GM23338 (cell line): ENCODE measurements at regions not wholly inside any gene's neighbourhood (a gene's known extent, or its start where the extent isn't known, plus 50 kb on each side); places are given as distances from the start of the nearest gene placed in this dataset.

ENCODE experiments used
- EZH2 ChIP-seq: fragments of 200-600 bp; sonication (generic); IDR thresholded peaks from one replicate; pipeline ENCODE4 v1.8.0; 2017; ENCODE audit warnings: antibody characterized with exemption, mild to moderate bottlenecking, low read depth; ENCODE audit not compliant: unreplicated experiment
- POLR2AphosphoS5 ChIP-seq: IDR thresholded peaks from 2 replicates; pipeline ENCODE4 v1.6.1; 2016; ENCODE audit warnings: antibody characterized with exemption, low read depth
- STAT1 ChIP-seq: IDR thresholded peaks from one replicate; pipeline ENCODE4 v1.6.1; 2016; ENCODE audit warnings: antibody characterized with exemption; ENCODE audit not compliant: unreplicated experiment
- TF ChIP-seq, protein P1 (sequence below), 2 experiments: fragments of 200-600 bp in 1 of 2; sonication (generic) in 1 of 2; conservative IDR thresholded peaks; 2 replicates each; pipeline versions ENCODE4 v1.5.1 to v1.6.1; 2016 to 2017; ENCODE audit warnings: antibody characterized with exemption in 2 of 2, low read depth in 2 of 2, mild to moderate bottlenecking in 2 of 2, moderate library complexity in 1 of 2
- TF ChIP-seq, protein P2 (sequence below): IDR thresholded peaks from one replicate; pipeline ENCODE4 v1.6.1; 2018; ENCODE audit warnings: antibody characterized with exemption; ENCODE audit not compliant: unreplicated experiment

DNA sequence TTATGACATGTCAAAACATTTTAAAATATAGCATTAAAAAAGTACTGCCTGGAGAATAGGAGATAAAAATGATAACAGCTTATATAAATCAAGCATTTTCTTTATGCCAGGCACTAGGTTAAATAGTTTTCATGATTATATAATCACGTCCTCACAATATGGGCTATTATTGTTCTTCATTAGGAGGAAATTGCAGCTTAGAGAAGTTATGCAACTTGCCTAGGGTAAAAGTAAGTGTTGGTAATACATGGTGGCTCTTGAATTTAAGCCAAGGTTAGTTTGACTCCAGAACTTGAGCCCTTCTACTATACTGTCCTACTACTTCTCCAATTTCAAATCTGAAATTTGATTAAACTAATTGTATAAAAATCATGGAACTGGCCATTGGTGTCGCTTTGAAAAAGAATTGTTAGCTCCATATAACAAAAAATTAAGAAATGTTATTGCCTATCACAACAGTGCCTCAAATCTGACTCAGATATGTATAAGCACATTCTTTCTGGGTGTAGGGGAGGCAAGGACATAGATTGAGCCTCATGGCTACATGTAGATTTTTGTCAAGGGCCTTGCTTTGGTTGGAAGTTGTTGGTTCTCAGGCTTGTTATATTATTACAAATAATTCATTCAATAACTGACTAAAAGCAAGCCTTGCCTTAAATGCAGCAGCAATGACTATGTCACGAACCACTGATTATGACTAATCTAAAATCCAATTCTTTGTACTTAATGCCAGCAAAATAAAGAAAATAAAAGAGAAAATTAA lies 223.5 kb upstream of the DAB2 start:
- TF ChIP-seq, protein P1, sequence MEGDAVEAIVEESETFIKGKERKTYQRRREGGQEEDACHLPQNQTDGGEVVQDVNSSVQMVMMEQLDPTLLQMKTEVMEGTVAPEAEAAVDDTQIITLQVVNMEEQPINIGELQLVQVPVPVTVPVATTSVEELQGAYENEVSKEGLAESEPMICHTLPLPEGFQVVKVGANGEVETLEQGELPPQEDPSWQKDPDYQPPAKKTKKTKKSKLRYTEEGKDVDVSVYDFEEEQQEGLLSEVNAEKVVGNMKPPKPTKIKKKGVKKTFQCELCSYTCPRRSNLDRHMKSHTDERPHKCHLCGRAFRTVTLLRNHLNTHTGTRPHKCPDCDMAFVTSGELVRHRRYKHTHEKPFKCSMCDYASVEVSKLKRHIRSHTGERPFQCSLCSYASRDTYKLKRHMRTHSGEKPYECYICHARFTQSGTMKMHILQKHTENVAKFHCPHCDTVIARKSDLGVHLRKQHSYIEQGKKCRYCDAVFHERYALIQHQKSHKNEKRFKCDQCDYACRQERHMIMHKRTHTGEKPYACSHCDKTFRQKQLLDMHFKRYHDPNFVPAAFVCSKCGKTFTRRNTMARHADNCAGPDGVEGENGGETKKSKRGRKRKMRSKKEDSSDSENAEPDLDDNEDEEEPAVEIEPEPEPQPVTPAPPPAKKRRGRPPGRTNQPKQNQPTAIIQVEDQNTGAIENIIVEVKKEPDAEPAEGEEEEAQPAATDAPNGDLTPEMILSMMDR (conservative IDR thresholded peaks at IDR 0.05; ENCODE audit: low read depth in 2 of 2): no peak
- TF ChIP-seq POLR2AphosphoS5 (no peak), EZH2 (no peak), STAT1 (no peak)
- TF ChIP-seq, protein P2, sequence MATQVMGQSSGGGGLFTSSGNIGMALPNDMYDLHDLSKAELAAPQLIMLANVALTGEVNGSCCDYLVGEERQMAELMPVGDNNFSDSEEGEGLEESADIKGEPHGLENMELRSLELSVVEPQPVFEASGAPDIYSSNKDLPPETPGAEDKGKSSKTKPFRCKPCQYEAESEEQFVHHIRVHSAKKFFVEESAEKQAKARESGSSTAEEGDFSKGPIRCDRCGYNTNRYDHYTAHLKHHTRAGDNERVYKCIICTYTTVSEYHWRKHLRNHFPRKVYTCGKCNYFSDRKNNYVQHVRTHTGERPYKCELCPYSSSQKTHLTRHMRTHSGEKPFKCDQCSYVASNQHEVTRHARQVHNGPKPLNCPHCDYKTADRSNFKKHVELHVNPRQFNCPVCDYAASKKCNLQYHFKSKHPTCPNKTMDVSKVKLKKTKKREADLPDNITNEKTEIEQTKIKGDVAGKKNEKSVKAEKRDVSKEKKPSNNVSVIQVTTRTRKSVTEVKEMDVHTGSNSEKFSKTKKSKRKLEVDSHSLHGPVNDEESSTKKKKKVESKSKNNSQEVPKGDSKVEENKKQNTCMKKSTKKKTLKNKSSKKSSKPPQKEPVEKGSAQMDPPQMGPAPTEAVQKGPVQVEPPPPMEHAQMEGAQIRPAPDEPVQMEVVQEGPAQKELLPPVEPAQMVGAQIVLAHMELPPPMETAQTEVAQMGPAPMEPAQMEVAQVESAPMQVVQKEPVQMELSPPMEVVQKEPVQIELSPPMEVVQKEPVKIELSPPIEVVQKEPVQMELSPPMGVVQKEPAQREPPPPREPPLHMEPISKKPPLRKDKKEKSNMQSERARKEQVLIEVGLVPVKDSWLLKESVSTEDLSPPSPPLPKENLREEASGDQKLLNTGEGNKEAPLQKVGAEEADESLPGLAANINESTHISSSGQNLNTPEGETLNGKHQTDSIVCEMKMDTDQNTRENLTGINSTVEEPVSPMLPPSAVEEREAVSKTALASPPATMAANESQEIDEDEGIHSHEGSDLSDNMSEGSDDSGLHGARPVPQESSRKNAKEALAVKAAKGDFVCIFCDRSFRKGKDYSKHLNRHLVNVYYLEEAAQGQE: no peak
